ENCODE measurements at regions not wholly inside any gene's neighbourhood (a gene's known extent, or its start where the extent isn't known, plus 50 kb on each side); places are given as distances from the start of the nearest gene placed in this dataset.
"Not testable (repeated sequence)": the region's sequence is repeated elsewhere in the genome, so short reads cannot be mapped to it uniquely, and the experiment has no call there.

- DNase-seq: no peak
These were observed 106.9 kb upstream of the ATL2 start for GRCh38 chr2:38483776-38484501.

DNA sequence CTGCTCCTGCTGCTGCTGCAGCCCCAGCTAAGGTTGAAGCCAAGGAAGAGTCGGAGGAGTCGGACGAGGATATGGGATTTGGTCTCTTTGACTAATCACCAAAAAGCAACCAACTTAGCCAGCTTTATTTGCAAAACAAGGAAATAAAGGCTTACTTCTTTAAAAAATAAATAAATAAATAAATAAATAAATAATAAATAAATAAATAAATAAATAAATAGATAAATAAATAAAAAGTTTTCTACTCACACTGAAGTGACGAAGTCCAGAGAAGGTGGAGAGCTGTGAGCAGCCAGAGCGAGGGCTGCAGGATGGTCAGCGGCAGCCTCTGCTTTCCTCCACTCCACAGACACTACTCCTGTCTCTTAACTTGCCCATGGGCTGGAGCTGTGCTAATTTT lies 105.6 kb upstream of the ATL2 start:
- not testable (repeated sequence) for DNase-seq

DNA sequence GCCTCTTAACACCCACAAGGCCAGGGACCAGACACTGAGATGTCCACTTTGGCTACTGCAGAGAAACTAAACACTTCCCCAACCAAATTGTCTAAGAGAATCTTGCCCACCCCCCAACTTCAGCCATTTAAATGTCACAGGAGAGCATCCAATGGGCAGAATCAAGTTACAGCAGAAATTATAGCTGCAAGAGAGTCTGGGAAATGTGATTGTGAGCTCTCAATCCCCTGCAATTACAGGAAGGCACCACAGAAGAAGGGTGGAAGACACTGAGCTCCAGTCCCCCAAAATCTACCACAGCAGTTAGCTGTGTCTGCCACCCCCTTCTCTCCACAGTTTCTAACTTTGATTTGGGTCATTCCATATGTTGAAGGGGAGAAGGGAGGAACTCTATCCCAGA lies 103.5 kb upstream of the ATL2 start:
- no peak for DNase-seq

GRCh38 chr2:38477006-38477405 lies 99.9 kb upstream of the ATL2 start:
- no peak for DNase-seq

DNA sequence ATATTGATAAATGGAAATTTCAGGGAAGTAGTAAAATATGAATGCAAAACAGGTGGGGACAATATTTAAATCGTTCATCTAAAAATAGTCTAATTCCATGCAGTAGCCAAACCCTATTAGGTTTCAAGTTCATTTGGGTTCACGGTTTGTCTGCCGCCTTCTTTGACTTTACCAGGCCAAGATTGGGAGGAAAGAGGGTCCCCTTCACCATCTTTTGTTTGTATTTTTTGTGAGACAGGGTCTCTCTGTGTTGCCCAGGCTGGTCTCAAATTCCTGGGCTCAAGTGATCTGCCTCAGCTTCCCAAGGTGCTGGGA lies 98.5 kb upstream of the ATL2 start:
- no peak for DNase-seq

- no peak for DNase-seq
These were observed 97.9 kb upstream of the ATL2 start for GRCh38 chr2:38474715-38475566.

DNA sequence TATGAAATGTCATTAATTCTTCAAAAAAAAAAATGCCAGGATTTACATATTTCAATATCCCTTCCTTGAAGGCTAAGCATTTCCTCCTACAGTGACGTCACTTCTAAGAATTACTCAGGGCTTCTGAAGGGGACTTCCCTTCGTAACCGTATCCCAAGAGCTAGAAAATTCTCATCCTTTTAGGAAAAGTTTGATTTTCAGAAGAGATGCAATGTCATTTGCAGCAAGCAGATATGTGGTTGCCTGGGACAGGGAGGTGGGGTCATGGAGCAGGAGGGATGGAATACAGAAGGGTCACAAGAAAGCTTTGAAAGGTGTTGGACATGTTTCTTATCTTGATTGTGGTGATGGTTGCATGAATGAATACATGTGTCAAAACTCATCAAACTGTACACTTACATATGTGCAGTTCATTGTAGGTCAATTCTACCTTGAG lies 97.0 kb upstream of the ATL2 start:
- DNase-seq: no peak

DNA sequence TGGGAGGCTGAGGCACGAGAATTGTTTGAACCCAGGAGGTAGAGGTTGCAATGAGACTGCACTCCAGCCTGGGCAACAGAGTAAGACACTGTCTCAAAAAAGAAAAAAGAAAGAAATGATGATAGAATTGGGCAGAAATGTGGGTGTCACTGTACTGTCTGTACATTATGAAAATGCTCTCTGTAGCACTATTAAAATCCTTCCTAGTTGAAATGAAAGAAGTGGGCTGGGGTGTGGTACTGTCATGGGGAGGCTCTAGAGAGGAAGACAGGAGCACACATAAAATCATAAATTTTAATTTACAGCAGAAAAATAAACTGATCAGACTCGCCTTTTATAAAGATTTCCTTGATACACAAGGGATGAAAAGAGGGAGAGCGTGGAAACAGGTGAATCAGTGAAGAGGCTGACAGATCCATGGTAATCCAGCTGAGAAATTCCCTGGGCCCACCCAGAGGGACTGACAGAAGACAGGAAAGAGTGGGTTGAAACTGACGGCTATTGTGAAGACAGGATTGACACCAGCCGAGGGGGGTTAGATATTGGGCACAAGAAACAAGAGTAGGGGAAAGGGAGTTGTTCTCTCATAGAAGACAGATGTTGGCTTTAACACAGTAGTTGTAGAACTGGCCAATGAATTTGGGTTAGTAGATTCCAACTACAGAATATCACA lies 96.4 kb upstream of the ATL2 start:
- DNase-seq: no peak

- DNase-seq: no peak
These were observed 93.0 kb upstream of the ATL2 start for GRCh38 chr2:38470115-38470514.

DNA sequence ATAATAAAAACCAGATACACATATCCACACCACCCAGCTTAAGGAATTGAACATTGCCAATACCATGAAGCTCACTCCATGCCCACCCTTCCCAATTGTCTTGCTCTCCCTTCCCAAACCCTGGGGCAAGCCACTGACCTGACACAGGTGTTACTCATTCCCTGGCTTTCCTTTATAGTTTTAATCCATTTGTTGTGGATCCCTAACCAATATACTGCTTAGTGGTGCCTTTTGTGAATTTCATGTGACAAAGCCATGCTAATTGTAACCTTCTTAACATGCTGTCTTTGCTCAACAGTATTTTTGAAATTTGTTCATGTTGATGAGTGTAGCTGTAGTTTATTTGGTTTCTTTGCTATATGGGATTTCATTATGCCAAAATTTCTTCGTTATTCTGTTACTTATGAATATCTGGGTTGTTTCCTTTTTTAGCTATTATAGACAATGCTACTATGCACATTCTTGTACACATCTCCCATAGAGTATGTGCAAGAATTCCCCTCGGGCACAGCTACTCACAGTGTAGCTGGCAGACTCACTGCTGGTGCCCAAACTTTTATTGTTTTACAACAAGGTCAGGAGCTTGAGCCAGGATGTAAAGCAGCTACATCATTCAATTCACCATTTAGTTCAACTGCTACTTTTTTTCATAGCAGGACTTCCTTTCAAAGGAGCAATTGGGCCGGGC lies 90.8 kb upstream of the ATL2 start:
- no peak for DNase-seq

DNA sequence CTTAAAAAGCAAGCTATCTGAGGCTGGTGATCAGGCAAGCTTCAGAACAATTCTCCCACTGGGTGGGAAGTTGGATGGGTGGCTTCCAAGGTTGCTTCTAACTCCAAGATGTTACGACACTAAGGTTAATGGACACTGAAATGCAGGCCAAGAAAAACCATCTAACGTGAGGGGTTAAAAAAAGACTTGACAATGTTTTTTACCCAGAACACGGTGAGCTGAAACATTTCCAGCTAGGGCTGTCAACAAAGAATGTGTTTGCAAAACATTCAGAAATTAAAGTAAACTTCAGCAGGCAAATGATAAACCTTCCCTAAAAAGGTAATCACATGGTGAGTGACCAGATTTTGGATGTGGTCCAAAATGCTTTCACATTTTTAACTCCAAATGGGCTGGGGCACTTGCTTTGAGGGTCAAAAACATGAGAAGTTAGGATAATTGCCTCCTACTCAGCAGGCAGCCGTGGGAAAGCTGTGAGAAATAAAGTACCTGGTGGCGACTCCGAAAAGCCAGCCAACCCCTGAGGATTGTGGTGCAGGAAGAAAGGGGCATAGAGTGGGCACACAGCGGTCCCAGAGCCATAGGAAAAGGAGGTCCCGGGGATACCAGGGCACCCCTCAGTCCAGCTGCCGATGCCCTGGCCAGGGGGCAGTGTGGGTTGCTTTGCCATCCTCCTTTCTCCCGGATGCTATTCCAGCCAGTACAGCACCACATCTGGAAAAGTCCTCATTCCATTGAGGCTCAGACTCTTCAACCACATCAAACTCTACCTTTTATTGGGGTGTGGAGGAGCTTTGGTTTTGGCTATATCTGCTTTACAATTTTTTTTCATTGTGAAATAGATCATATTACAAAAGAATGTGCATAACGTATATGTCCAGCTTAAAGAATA lies 90.0 kb upstream of the ATL2 start:
- DNase-seq: no peak

DNA sequence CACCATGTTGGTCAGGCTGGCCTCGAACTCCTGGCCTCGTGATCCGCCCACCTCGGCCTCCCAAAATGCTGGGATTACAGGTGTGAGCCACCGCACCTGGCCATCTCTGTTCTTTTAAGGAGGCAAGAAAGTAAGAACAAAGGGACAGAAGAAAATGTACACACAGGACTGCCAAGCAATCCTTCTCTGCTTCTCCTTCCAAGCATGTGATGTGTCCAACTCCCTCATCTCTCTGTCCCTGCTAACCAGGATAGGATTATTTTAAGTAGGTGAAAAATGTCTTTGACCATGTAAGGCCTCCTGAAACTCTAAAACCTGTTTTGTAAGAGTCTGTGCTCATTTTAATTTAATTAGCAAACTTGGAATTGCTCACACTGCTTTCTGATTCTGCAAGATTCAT lies 89.3 kb upstream of the ATL2 start:
- DNase-seq: no peak

- peak; percentile 18 for DNase-seq
These were observed 88.7 kb upstream of the ATL2 start for GRCh38 chr2:38465789-38466127.

DNA sequence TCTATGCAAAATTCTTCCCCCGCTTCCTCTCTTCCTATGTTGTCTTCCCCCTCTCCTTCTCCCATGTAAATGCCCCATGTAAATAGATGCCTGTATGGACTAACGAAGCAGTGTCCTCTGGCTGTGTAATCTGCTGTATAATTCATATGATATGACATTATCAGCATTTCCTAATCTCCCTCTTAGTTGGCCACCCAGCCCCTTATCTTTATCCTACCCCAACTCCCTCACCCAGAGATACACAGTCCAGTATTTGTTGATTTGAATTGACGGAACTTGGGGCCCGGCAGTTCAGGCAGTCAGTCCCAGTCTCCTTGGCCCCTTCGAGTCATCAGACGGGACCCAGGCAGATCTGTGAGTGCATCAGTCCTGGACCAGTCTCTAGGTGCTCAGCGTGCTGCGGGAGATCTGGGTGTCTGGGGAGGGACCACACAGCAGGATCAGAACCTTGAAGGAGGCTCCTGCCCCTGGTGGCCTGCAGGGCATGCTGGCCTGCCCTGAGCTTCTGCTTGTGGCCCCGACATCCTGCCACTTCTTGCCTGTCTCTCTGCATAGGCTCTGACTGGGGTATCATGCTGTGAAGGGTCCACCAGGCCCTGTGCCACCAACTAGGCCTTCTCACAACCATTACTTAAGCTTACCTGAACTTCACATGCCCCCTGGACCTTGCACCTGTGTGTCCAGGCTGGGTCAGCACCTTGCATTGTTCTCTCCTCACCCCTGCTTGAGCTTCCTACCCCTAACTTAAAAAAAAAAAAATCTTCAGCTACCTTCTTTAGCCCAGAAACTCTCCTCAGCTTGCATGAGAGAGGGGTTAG lies 88.1 kb upstream of the ATL2 start:
- no peak for DNase-seq

DNA sequence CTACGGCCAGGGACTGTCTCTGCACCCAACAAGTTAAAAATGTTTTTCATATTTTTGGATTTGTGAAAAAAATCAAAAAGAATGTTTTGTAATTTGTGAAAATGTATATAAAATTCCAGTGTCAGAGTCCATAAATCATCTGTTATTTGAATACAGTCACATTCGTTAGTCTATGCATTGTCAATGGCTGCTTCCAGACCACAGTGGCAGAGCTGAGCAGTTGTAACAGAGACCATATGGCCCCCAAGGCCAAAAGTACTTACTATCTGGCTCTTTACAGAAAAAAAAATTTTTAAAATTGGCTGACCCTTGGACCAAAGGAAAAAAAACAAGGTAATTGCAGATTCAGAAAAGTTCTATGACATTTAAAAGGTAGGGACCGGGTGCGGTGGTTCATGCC lies 86.7 kb upstream of the ATL2 start:
- DNase-seq: no peak

GRCh38 chr2:38462121-38462661 lies 85.1 kb upstream of the ATL2 start:
- DNase-seq: no peak

- DNase-seq: no peak
These were observed 84.4 kb upstream of the ATL2 start for GRCh38 chr2:38461470-38461869.

- DNase-seq: no peak
These were observed 83.2 kb upstream of the ATL2 start for GRCh38 chr2:38460313-38460712.

GRCh38 chr2:38454081-38454480 lies 77.0 kb upstream of the ATL2 start:
- DNase-seq: no peak

- DNase-seq: not testable (repeated sequence)
These were observed 74.7 kb upstream of the ATL2 start for GRCh38 chr2:38451778-38452177.

GRCh38 chr2:38450509-38450908 lies 73.4 kb upstream of the ATL2 start:
- no peak for DNase-seq

Measured in NCI-H1694 treated with DMSO at 0.1 percent for 48 hours (cell line).